Right lobe of liver (tissue), 6 donors: ENCODE measurements at regions not wholly inside any gene's neighbourhood (a gene's known extent, or its start where the extent isn't known, plus 50 kb on each side); places are given as distances from the start of the nearest gene placed in this dataset.

Source experiments
- ATAC-seq, 4 donors: fragments of 200-7000 bp; cut with Tn5 transposase; one replicate each; pipeline ENCODE4 v1.9.1; 2020; ENCODE audit warnings: mild to moderate bottlenecking in 4 of 4, moderate library complexity in 4 of 4
- DNase-seq, 3 donors: peaks; one replicate each; pipeline ENCODE4 v3.0.0-alpha.2; 2020
- H3K27ac ChIP-seq, 3 donors: fragments of 200-600 bp; one replicate each; pipeline ENCODE4 v1.8.0; 2022
- H3K27me3 ChIP-seq, 2 donors: fragments of 200-600 bp; one replicate each; pipeline ENCODE4 v1.8.0; 2022
- H3K36me3 ChIP-seq, 4 donors: fragments of 200-600 bp; sonication (generic) in 1 of 4; one replicate each; pipeline versions ENCODE4 v1.5.1 to v1.8.0; 2017 to 2022; ENCODE audit warnings: control low read depth in 1 of 4
- H3K4me1 ChIP-seq, 4 donors: fragments of 200-600 bp; sonication (generic) in 1 of 4; one replicate each; pipeline versions ENCODE4 v1.5.1 to v1.8.0; 2017 to 2022; ENCODE audit warnings: control low read depth in 1 of 4
- H3K4me3 ChIP-seq, 3 donors: fragments of 200-600 bp; one replicate each; pipeline ENCODE4 v1.8.0; 2022
- H3K9me3 ChIP-seq, 4 donors: fragments of 200-600 bp; sonication (generic) in 1 of 4; one replicate each; pipeline versions ENCODE4 v1.5.1 to v1.8.0; 2017 to 2022; ENCODE audit warnings: control low read depth in 1 of 4
- POLR2A ChIP-seq: fragments of 450-650 bp; IDR thresholded peaks from one replicate; pipeline ENCODE4 v1.6.1; 2017; ENCODE audit warnings: antibody characterized with exemption, mild to moderate bottlenecking
- WGBS: methylation state at CpG from one replicate; pipeline ENCODE4 v1.1.6; 2018; ENCODE audit warnings: low coverage, low lambda C conversion rate; ENCODE audit not compliant: insufficient coverage; ENCODE audit errors: missing lambda C conversion rate; 5-methylcytosine and 5-hydroxymethylcytosine counted together
- intact Hi-C, 2 donors: fragments of 100-400 bp; cut with DNase I; formaldehyde crosslinking; loops; one replicate each; pipeline versions ENCODE4 v1.11.2 to v1.14.1; 2022
- TF ChIP-seq, protein P1 (sequence below), 4 donors: fragments of 200-600 bp in 3 of 4; fragments of 450-650 bp in 1 of 4; IDR thresholded peaks; one replicate each; pipeline versions ENCODE4 v1.5.1 to v1.8.0; 2016 to 2022; ENCODE audit warnings: antibody characterized with exemption in 4 of 4, mild to moderate bottlenecking in 2 of 4
- donor health status: DM: no; HTN: yes; CAD: no.
- donor health status: DM: no; HTN: no; CAD: no.
- donor health status: DM: no; HTN: no; CAD: no.
- donor health status: DM: no; HTN: yes; CAD: no.
- donor health status: DM: no; HTN: yes; CAD: no.

DNA sequence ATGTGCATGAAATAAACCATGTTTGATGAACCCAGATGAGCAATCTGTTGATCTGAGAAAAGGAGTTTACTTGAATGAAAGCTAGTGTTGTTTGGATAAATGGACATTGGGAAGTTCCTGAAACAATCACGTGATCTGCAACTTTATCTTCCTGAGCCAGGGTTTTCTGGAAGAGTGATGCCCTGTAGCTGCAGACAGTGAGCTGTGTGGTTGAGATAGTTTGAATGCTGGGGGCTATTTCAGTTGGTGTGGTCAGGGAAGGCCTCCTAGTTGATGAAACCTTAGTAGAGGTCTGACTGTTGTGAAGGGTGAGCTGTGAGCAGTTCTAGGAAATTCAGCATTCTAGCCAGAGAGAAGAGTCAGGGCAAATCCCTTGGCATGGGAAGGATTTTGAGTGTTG is 643.7 kb downstream of the UTRN start:
- Histone ChIP-seq H3K27me3 (no peaks in the 10 kb centered on the region), H3K9me3 (no peaks in the 10 kb centered on the region), H3K4me3 (no peak overlapping the region), H3K4me1 (peaks cover 0 to 21% (median 7%) of the 10 kb centered on the region in 4 donors), H3K36me3 (no peaks in the 10 kb centered on the region), H3K27ac (no peak overlapping the region)
- WGBS = 82% methylated on average over 1 of the region's 1 CpG
- TF ChIP-seq, protein P1, sequence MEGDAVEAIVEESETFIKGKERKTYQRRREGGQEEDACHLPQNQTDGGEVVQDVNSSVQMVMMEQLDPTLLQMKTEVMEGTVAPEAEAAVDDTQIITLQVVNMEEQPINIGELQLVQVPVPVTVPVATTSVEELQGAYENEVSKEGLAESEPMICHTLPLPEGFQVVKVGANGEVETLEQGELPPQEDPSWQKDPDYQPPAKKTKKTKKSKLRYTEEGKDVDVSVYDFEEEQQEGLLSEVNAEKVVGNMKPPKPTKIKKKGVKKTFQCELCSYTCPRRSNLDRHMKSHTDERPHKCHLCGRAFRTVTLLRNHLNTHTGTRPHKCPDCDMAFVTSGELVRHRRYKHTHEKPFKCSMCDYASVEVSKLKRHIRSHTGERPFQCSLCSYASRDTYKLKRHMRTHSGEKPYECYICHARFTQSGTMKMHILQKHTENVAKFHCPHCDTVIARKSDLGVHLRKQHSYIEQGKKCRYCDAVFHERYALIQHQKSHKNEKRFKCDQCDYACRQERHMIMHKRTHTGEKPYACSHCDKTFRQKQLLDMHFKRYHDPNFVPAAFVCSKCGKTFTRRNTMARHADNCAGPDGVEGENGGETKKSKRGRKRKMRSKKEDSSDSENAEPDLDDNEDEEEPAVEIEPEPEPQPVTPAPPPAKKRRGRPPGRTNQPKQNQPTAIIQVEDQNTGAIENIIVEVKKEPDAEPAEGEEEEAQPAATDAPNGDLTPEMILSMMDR (IDR thresholded peaks at IDR 0.05) = no peak
- TF ChIP-seq POLR2A = no peak
- intact Hi-C loops = no loop called here
- ATAC-seq (no peak), DNase-seq (no peak)

DNA sequence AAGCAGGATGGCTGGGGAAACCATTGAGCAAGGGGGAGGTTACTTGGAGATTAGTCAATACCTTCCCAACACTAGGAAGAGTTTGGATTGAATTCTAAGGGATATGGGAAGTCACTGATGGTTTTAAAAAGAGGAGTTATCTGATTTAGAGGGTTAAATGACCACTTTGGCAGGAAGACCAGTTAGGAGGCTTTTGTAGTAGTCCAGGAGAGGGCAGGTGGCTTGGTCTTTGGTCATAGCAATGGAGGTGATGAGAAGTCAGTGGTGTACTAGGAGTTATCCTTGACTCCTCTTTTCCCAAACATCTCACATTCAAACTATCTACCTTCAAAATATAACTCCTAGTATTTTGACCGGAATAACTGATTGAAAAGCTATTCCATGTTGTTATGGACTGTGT is 644.1 kb downstream of the UTRN start:
- no peak for ATAC-seq

DNA sequence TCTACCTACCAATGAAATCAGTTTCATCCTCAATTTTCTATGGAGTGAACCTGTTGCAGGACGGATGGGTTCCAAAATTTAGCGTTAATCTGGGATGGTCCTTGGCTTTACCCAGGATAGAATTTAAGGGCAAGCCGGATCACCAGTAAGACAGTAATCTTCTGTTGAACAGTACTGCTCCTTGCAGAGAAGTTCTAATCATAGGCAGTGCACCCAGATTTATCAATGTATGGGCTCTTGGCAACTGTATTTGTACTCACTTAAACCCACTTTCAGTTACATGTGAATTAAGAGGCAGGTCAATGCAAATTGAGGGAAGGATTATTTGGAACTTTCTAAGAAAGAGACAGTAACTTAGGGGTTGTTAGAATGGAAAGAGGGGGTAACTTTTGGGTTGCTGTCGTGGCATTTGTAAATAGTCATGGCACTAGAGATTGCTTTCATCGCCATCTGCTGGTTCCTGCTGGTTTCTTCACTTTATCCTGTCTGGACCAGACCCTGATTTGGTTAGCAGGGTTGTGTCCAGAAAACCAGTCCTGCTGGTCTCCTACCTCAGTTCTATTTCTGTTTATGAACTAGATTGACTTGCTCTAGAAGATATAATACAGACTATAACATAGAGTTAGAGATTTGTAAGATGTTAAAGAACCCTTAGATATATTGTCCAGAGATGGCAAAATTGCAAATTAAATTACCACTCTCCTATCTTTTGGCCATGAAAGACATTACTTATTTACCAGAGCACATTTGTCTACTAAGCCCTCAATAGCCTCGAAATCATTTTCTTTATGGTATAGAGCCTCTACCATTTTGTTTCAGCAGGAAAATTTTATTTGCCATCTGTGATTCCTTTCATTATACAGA is 646.3 kb downstream of the UTRN start:
- Histone ChIP-seq H3K27ac (peak overlapping the region in 1 of 3 donors; percentile 26), H3K4me3 (no peak overlapping the region), H3K27me3 (no peaks in the 10 kb centered on the region), H3K4me1 (peaks cover 0 to 21% (median 7%) of the 10 kb centered on the region in 4 donors), H3K36me3 (no peaks in the 10 kb centered on the region), H3K9me3 (no peaks in the 10 kb centered on the region)
- peak in 1 of 3 donors; percentile 59 for DNase-seq
- intact Hi-C loops = loop anchor here in 1 of 2 donors (5.0 kb wide), 1 partner anchor 349 kb away; no protein-coding TSS in a partner anchor
- peak; percentile 80 to 85 (median 83) for ATAC-seq
- TF ChIP-seq, protein P1 (IDR thresholded peaks at IDR 0.05) = peak; percentile 56 to 78 (median 73)
- TF ChIP-seq POLR2A = no peak
- 45% methylated on average over 6 of the region's 6 CpGs for WGBS

More for the DNA sequence above, 644.1 kb downstream of the UTRN start:
- no peak overlapping the region for H3K4me3 ChIP-seq
- no peak overlapping the region for H3K27ac ChIP-seq
- peaks cover 0 to 21% (median 7%) of the 10 kb centered on the region in 4 donors for H3K4me1 ChIP-seq
- TF ChIP-seq, protein P1 (IDR thresholded peaks at IDR 0.05) = no peak
- TF ChIP-seq POLR2A = no peak
- WGBS = 92% methylated on average over 1 of the region's 1 CpG
- H3K36me3 ChIP-seq = no peaks in the 10 kb centered on the region
- no peak for DNase-seq
- H3K9me3 ChIP-seq = no peaks in the 10 kb centered on the region
- no peaks in the 10 kb centered on the region for H3K27me3 ChIP-seq
- intact Hi-C loops = no loop called here

DNA sequence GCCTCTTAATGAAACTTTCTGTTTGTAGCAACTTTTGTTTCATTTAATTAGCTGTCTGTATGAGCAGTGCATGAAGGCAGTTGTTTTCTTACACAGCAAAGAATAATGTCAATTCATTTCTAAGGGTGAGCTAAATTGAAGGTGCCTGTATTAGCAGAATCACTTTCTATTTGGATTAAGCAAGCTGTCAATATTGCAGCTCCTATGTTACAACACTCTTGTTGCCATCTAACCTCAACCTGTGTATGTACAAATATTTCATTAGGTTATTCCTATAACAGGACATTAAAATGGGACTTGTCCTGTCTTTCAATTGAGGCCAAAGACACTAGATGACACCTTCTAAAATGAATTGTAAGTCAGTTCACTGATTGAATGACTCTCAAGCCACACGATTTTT is 647.5 kb downstream of the UTRN start:
- ATAC-seq = peak; percentile 84 to 91 (median 88)

More for the DNA sequence above, 647.5 kb downstream of the UTRN start:
- TF ChIP-seq, protein P1 (IDR thresholded peaks at IDR 0.05) = no peak
- no peak for TF ChIP-seq POLR2A
- peak overlapping the region in 1 of 3 donors; percentile 26 for H3K27ac ChIP-seq
- no peak overlapping the region for H3K4me3 ChIP-seq
- WGBS = 57% methylated on average over 1 of the region's 1 CpG
- H3K4me1 ChIP-seq = peaks cover 0 to 21% (median 7%) of the 10 kb centered on the region in 4 donors
- no peaks in the 10 kb centered on the region for H3K9me3 ChIP-seq
- no peaks in the 10 kb centered on the region for H3K27me3 ChIP-seq
- H3K36me3 ChIP-seq = no peaks in the 10 kb centered on the region
- intact Hi-C loops = loop anchor here in 1 of 2 donors (5.0 kb wide), 1 partner anchor 350 kb away; no protein-coding TSS in a partner anchor
- DNase-seq = no peak
